ENCODE measurements at regions not wholly inside any gene's neighbourhood (a gene's known extent, or its start where the extent isn't known, plus 50 kb on each side); places are given as distances from the start of the nearest gene placed in this dataset.

GRCh38 chr3:79872483-79872882 is 104.7 kb upstream of the ROBO1 start:
- DNase-seq: no peak
- Histone ChIP-seq H3K36me3 (no peaks in the 10 kb centered on the region), H3K27ac (no peak overlapping the region), H3K9me3 (no peaks in the 10 kb centered on the region), H3K27me3 (no peaks in the 10 kb centered on the region), H3K4me1 (no peaks in the 10 kb centered on the region), H3K4me3 (no peak overlapping the region)
- TF ChIP-seq POLR2A (IDR thresholded peaks at IDR 0.05): no peak

- no peak overlapping the region for H3K27ac ChIP-seq
- no peaks in the 10 kb centered on the region for H3K27me3 ChIP-seq
- H3K9me3 ChIP-seq: no peaks in the 10 kb centered on the region
- H3K4me3 ChIP-seq: no peak overlapping the region
- TF ChIP-seq POLR2A (IDR thresholded peaks at IDR 0.05) (no peak), CTCF (IDR thresholded peaks at IDR 0.05) (no peak)
- no peaks in the 10 kb centered on the region for H3K36me3 ChIP-seq
- DNase-seq: no peak
- no peaks in the 10 kb centered on the region for H3K4me1 ChIP-seq
These were observed 103.9 kb upstream of the ROBO1 start for GRCh38 chr3:79871656-79872055.

GRCh38 chr3:79870313-79870620 is 102.5 kb upstream of the ROBO1 start:
- no peak for DNase-seq
- no peaks in the 10 kb centered on the region for H3K4me1 ChIP-seq
- H3K27ac ChIP-seq: no peak overlapping the region
- no peaks in the 10 kb centered on the region for H3K36me3 ChIP-seq
- no peak overlapping the region for H3K4me3 ChIP-seq
- H3K9me3 ChIP-seq: no peaks in the 10 kb centered on the region
- no peak for TF ChIP-seq CTCF (IDR thresholded peaks at IDR 0.05)
- no peak for TF ChIP-seq POLR2A (IDR thresholded peaks at IDR 0.05)
- no peaks in the 10 kb centered on the region for H3K27me3 ChIP-seq

- TF ChIP-seq POLR2A (IDR thresholded peaks at IDR 0.05) (no peak), CTCF (IDR thresholded peaks at IDR 0.05) (no peak)
- H3K27ac ChIP-seq: no peak overlapping the region
- no peak for DNase-seq
These were observed 101.9 kb upstream of the ROBO1 start for GRCh38 chr3:79869461-79870312.

GRCh38 chr3:79866162-79866561 is 98.4 kb upstream of the ROBO1 start:
- Histone ChIP-seq H3K27me3 (no peaks in the 10 kb centered on the region), H3K36me3 (no peaks in the 10 kb centered on the region), H3K4me3 (no peak overlapping the region), H3K27ac (no peak overlapping the region), H3K4me1 (no peaks in the 10 kb centered on the region), H3K9me3 (no peaks in the 10 kb centered on the region)
- no peak for DNase-seq
- TF ChIP-seq POLR2A (IDR thresholded peaks at IDR 0.05): no peak
- TF ChIP-seq CTCF (IDR thresholded peaks at IDR 0.05): no peak

More at GRCh38 chr3:79869461-79870312, 101.9 kb upstream of the ROBO1 start:
- Histone ChIP-seq H3K27me3 (no peaks in the 10 kb centered on the region), H3K36me3 (no peaks in the 10 kb centered on the region), H3K4me3 (no peak overlapping the region), H3K4me1 (no peaks in the 10 kb centered on the region), H3K9me3 (no peaks in the 10 kb centered on the region)

- DNase-seq: no peak
- no peaks in the 10 kb centered on the region for H3K9me3 ChIP-seq
- H3K27ac ChIP-seq: no peak overlapping the region
- TF ChIP-seq CTCF (IDR thresholded peaks at IDR 0.05) (no peak), POLR2A (IDR thresholded peaks at IDR 0.05) (no peak)
- H3K27me3 ChIP-seq: no peaks in the 10 kb centered on the region
- H3K4me1 ChIP-seq: no peaks in the 10 kb centered on the region
- no peaks in the 10 kb centered on the region for H3K36me3 ChIP-seq
- no peak overlapping the region for H3K4me3 ChIP-seq
These were observed 96.3 kb upstream of the ROBO1 start for GRCh38 chr3:79864077-79864476.

Measured in Peyer's patch (tissue), 4 donors.